ENCODE measurements at regions not wholly inside any gene's neighbourhood (a gene's known extent, or its start where the extent isn't known, plus 50 kb on each side); places are given as distances from the start of the nearest gene placed in this dataset.

DNA sequence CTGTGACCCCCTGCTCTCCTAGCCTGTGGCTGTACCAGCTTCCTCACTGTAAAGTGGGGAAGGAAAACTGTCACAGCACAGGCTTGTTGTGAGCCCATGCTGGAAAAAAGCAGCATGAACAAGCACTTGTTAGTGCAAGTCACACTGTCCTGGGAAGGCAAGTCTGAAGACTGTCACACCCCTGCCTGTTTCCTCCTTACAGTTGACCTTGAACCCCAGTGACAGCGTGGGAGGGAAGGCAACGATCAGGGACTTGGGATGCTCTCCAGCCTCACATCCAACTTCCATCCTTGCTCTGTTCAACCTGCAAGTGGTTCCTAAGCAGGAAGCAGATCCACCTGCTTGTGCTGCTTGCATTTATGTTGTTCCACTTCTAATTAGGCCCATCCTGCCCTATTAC, 311.3 kb upstream of the KLHL29 start:
- H3K4me3 Mint-ChIP-seq = no peak overlapping the region
- H3K36me3 Mint-ChIP-seq = no peaks in the 10 kb centered on the region
- peaks cover 0 to 6% (median under 1%) of the 10 kb centered on the region in 7 donors for H3K9me3 Mint-ChIP-seq
- peaks cover 0 to 5% (median 2%) of the 10 kb centered on the region in 3 donors for H3K27me3 Mint-ChIP-seq
- no peak for DNase-seq
- H3K4me1 Mint-ChIP-seq = no peaks in the 10 kb centered on the region
- no peak for ATAC-seq (ENCODE audit: low read depth in 2 of 2)
- H3K27ac Mint-ChIP-seq = no peak overlapping the region

DNA sequence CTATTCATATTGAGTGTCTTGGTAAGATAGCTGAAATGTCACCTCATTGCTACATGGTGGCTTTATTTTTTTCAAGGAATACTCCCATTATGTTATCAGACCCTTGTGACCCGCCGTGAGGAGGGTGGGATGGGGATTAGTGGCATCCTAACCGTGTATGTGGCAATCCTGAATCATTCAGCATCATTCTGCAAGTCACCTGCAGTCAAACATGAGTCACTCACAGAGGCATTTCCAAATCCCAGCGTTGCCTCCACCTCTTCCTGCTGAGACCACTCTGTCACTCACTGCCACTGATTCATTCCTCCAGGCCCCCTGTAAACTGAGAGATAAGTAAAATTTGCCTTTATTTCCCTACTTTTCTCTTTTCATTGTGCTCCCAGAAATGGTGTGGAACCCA, 307.4 kb upstream of the KLHL29 start:
- peaks cover 0 to 7% (median 5%) of the 10 kb centered on the region in 7 donors for H3K9me3 Mint-ChIP-seq

DNA sequence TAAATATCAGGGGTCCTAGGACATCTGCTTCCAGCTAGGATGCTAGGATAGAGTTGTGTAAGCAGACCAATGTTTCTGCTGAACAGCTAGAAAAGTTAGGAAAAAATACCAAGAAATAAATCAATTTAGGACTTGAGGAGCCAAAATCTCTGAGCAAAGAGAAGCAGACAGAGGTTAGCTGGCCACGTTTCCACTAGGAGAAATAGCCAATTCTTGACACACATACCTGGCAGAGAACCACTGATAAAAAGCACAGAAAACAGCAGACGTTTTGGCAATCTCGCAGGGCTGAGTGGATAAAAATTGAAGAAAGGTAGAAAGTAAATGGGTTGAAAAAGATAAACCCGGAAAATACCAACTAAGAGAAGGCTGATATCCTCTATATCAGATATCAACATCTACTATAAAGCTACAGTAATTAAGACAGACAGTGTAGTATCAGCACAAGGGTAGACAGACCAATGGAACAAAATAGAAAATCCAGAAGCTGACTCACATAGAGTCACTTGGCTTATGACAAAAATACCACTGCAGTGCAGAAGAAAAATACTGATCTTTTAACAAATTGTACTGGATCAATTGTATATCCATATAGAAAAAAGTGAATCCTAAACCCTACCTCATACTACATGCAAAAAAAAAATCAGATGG, 306.1 kb upstream of the KLHL29 start:
- H3K4me3 Mint-ChIP-seq = no peak overlapping the region
- H3K9me3 Mint-ChIP-seq = peaks cover 0 to 13% (median 5%) of the 10 kb centered on the region in 7 donors
- H3K4me1 Mint-ChIP-seq = no peaks in the 10 kb centered on the region
- no peaks in the 10 kb centered on the region for H3K36me3 Mint-ChIP-seq
- no peak for ATAC-seq (ENCODE audit: low read depth in 2 of 2)
- H3K27me3 Mint-ChIP-seq = peaks cover 0 to 5% (median 0%) of the 10 kb centered on the region in 3 donors
- H3K27ac Mint-ChIP-seq = peak overlapping the region in 1 of 6 donors; percentile 7
- no peak for DNase-seq

More for the DNA sequence above, 307.4 kb upstream of the KLHL29 start:
- Mint-ChIP-seq H3K4me3 (no peak overlapping the region), H3K27me3 (peaks cover 0 to 5% (median 0%) of the 10 kb centered on the region in 3 donors), H3K27ac (no peak overlapping the region), H3K36me3 (no peaks in the 10 kb centered on the region), H3K4me1 (no peaks in the 10 kb centered on the region)
- DNase-seq (no peak), ATAC-seq (ENCODE audit: low read depth in 2 of 2) (no peak)

DNA sequence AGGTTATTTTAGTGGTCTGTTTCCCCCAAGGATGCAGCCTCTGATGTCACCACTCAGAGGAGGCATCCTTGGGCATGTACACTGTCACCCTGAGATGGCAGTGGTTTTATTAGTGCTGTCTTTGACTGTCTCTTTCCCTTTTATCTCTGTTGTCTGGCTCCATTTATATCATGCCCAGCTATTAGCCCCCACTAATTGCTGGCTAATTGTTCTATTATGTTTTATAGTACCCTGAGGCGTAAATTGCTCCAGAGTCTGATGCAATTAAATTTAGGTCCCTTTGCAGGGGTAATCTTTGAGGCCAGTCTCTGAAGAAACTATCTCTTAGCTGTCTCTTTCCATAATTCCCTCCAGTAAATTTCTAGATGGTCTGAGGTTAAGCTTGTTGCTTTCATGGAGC, 301.0 kb upstream of the KLHL29 start:
- Mint-ChIP-seq H3K4me3 (no peak overlapping the region), H3K9me3 (peaks cover 1 to 21% (median 9%) of the 10 kb centered on the region in 7 donors), H3K27me3 (peaks cover 0 to 7% (median 0%) of the 10 kb centered on the region in 3 donors), H3K36me3 (no peaks in the 10 kb centered on the region), H3K27ac (no peak overlapping the region), H3K4me1 (no peaks in the 10 kb centered on the region)
- no peak for DNase-seq
- ATAC-seq (ENCODE audit: low read depth in 2 of 2) = no peak

DNA sequence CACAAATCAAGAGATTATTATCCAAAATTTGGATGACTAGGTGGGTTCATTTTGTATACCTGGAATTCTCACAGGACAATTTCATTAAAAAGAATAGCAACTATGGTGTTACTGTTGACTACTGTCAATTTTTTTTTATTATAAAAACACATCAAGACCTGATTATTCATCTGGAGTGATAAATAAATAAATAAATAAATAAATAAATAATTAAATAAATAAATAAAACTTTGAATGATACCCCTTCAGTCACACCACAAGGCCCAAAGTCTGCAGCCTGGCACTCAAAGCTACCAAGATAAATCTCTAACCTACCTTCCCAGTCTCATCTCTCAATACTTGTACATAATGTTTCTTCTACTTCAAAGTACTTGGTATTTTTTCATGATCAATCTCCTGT, 294.0 kb upstream of the KLHL29 start:
- Mint-ChIP-seq H3K27ac (no peak overlapping the region), H3K27me3 (peaks cover 0 to 5% (median 0%) of the 10 kb centered on the region in 3 donors), H3K9me3 (peaks cover 0 to 20% (median 6%) of the 10 kb centered on the region in 7 donors), H3K4me1 (no peaks in the 10 kb centered on the region), H3K4me3 (no peak overlapping the region), H3K36me3 (no peaks in the 10 kb centered on the region)
- ATAC-seq (ENCODE audit: low read depth in 2 of 2) = no peak
- no peak for DNase-seq

DNA sequence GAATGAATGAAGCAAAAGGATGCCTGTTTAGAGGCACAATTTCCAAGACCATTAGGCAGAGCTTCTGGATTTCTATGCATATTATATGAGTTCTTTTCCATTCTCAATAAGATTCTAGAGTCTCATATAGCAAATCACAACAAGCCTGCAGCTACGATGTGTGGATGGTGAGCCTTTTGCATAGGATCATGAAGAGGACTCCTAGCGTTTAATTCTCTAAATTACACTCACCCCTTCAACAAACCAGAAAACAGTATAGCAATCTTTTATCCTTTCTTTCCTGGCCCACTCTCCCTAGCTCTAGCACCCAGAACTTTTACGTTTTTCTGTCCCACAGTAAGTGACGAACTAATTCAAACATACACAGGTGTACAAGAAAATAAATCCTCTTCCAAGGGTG, 293.1 kb upstream of the KLHL29 start:
- no peak overlapping the region for H3K4me3 Mint-ChIP-seq

DNA sequence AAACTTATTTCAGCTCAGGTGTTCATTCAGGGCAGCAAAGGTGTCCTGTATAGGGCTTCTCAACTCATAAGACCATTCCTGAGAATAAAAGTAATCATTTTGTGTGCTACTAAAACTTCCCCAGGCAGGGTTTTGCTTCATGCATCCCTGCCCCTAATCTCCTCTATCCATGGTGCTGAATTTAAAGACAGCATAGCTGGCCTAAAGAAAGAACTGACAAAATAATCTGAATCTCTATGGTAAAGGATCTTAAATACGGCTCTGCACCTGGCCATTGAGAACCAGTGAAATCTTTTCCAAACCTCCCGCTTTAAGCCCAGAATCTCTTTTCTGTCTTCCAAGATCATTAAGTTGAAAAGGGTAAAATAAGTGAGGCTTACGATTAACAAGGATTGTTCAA, 292.1 kb upstream of the KLHL29 start:
- no peaks in the 10 kb centered on the region for H3K36me3 Mint-ChIP-seq
- H3K4me1 Mint-ChIP-seq = no peaks in the 10 kb centered on the region
- H3K4me3 Mint-ChIP-seq = no peak overlapping the region
- ATAC-seq (ENCODE audit: low read depth in 2 of 2) = no peak
- no peak for DNase-seq
- H3K27ac Mint-ChIP-seq = no peak overlapping the region
- H3K9me3 Mint-ChIP-seq = peaks cover 0 to 12% (median 5%) of the 10 kb centered on the region in 7 donors
- peaks cover 0 to 1% (median 0%) of the 10 kb centered on the region in 3 donors for H3K27me3 Mint-ChIP-seq

More for the DNA sequence above, 293.1 kb upstream of the KLHL29 start:
- H3K27me3 Mint-ChIP-seq = no peaks in the 10 kb centered on the region
- H3K36me3 Mint-ChIP-seq = no peaks in the 10 kb centered on the region
- H3K27ac Mint-ChIP-seq = no peak overlapping the region
- ATAC-seq (ENCODE audit: low read depth in 2 of 2) = no peak
- H3K4me1 Mint-ChIP-seq = no peaks in the 10 kb centered on the region
- H3K9me3 Mint-ChIP-seq = peaks cover 0 to 18% (median 6%) of the 10 kb centered on the region in 7 donors
- DNase-seq = no peak

DNA sequence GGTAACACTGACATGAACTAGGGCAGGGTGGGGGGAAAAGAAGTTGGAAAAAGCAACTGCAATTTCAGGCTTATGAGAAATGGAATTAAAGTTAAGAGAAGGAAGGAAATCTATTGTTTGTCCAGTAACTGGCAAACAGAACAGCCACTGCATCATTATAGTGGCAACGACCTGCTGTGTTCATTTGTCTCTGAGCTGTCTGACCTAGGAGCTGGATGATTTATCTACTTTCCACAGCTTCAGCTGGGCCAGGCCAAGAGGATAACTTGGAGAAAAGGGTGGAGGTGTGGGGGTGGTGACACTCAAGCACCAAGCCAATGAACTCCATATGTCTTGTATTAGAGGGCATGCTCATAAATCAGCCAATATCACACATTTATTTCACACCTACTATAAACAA, 291.5 kb upstream of the KLHL29 start:
- no peak overlapping the region for H3K27ac Mint-ChIP-seq
- ATAC-seq (ENCODE audit: low read depth in 2 of 2) = no peak
- H3K9me3 Mint-ChIP-seq = peaks cover 0 to 12% (median 5%) of the 10 kb centered on the region in 7 donors
- H3K27me3 Mint-ChIP-seq = peaks cover 0 to 5% (median 0%) of the 10 kb centered on the region in 3 donors
- H3K4me1 Mint-ChIP-seq = no peaks in the 10 kb centered on the region
- no peak for DNase-seq
- no peaks in the 10 kb centered on the region for H3K36me3 Mint-ChIP-seq
- no peak overlapping the region for H3K4me3 Mint-ChIP-seq

DNA sequence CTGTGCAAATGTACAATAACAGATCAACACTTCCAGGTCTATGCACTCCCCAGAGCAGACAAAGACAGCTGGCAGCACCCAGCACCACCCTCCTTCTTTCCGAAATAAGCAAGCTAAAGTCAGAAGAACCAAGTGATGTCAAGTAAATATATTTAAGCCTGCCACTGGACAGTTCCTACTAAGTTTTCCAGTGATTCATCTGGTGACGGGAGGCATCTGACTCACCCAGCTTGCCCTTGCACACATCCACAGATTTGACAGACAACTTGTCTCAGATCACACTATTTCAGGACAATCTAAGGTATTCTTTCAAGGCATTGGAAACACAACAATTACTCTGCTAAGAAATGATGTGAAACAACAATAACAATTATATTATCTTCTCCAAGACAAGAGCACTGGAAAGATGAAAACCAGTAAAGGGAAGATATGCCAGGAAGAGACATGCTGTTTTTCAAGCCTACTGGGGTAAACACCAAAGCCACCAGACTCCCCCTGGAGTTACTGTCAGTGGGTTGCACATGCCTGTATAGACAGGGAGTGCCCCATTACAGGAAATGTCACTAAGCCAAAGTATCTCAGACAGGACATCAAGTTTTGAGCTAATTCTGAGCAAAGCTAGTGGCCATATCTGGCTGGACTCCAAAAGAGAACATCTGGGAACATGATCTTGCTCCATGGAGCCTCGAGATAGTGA, 287.9 kb upstream of the KLHL29 start:
- no peak overlapping the region for H3K4me3 Mint-ChIP-seq

DNA sequence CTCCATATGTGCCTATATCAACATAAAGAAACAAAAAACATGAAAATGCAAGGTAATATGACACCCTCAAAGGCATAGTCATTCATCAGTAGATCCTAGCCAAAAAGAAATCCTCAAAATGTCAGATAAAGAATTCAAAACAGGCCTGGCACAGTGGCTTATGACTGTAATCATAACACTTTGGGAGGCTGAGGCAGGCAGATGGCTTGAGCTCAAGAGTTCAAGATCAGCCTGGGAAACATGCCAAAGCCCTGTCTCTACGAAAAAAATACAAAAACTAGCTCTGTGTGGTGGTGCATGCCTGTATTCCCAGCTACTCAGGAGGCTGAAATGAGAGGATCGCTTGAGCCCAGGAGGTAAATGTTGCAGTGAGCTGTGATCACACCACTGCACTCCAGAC, 284.6 kb upstream of the KLHL29 start:
- ATAC-seq (ENCODE audit: low read depth in 2 of 2) = no peak
- Mint-ChIP-seq H3K4me1 (no peaks in the 10 kb centered on the region), H3K27me3 (peaks cover 0 to 5% (median 0%) of the 10 kb centered on the region in 3 donors), H3K9me3 (peaks cover 3 to 21% (median 10%) of the 10 kb centered on the region in 7 donors), H3K36me3 (no peaks in the 10 kb centered on the region), H3K4me3 (no peak overlapping the region), H3K27ac (no peak overlapping the region)
- no peak for DNase-seq

More for the DNA sequence above, 287.9 kb upstream of the KLHL29 start:
- DNase-seq = no peak
- ATAC-seq (ENCODE audit: low read depth in 2 of 2) = no peak
- Mint-ChIP-seq H3K36me3 (no peaks in the 10 kb centered on the region), H3K27ac (no peak overlapping the region), H3K4me1 (no peaks in the 10 kb centered on the region), H3K27me3 (peaks cover 0 to 5% (median 0%) of the 10 kb centered on the region in 3 donors), H3K9me3 (peaks cover 0 to 21% (median 7%) of the 10 kb centered on the region in 7 donors)

DNA sequence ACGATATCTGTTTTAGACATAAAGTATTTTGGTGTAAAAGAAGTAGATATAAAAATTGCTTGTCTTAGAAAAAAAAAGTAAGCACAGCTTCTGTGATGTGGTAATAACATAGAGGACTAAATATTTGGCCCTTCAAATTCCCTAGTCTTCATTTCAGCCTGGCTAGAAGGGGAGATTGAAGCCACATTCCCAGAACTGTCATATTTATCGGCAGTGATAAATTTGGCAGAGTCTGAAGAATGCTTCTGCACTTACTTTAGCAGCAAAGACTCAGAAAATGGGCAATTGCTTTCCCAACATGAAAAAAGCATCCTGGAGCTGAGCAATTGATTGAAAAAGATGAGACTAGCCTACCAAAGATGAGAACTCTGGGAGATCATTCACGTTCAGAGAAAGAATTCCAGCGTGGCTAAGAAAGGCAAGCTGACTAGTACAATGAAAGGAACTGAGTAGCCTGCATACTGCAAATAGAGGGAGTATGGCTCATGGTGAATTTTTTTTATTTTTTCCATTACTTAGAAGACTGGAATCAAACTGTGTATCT, 278.7 kb upstream of the KLHL29 start:
- H3K4me1 Mint-ChIP-seq = no peaks in the 10 kb centered on the region

DNA sequence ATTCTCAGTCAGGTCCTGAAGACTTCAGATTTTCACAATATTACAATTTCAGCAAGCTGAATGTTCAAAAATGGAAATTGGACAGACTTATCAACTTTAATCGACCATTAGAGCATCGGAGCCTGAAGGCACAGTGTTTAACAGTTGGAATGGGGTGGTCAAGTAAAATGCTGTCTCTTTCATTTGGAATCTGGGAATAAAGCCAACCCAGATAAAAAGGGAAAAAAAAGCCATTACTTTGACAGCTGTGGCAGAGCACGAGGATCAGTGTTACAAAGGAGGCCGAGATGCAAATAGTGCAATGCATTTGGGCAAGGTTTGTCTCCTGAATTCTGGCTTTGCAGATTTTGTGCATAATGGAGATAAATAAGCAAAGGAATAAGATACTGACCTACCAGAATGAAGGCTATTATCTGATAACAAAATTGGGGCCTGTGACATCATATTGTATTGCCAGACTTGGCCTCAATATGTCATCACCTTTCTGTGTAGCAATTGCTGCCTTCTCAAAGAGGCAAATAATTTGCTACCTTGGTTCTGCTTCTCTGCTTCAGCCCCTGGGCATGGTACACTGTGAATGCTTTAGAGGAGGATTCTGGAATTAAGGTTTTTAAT, 277.5 kb upstream of the KLHL29 start:
- Mint-ChIP-seq H3K9me3 (peaks cover 4 to 16% (median 12%) of the 10 kb centered on the region in 7 donors), H3K27me3 (no peaks in the 10 kb centered on the region), H3K4me3 (no peak overlapping the region), H3K36me3 (no peaks in the 10 kb centered on the region), H3K4me1 (no peaks in the 10 kb centered on the region), H3K27ac (no peak overlapping the region)
- ATAC-seq (ENCODE audit: low read depth in 2 of 2) = no peak
- no peak for DNase-seq

More for the DNA sequence above, 278.7 kb upstream of the KLHL29 start:
- H3K9me3 Mint-ChIP-seq = peaks cover 4 to 16% (median 12%) of the 10 kb centered on the region in 7 donors
- no peak for ATAC-seq (ENCODE audit: low read depth in 2 of 2)
- no peaks in the 10 kb centered on the region for H3K36me3 Mint-ChIP-seq
- H3K27ac Mint-ChIP-seq = no peak overlapping the region
- no peak for DNase-seq
- H3K27me3 Mint-ChIP-seq = no peaks in the 10 kb centered on the region
- H3K4me3 Mint-ChIP-seq = no peak overlapping the region

DNA sequence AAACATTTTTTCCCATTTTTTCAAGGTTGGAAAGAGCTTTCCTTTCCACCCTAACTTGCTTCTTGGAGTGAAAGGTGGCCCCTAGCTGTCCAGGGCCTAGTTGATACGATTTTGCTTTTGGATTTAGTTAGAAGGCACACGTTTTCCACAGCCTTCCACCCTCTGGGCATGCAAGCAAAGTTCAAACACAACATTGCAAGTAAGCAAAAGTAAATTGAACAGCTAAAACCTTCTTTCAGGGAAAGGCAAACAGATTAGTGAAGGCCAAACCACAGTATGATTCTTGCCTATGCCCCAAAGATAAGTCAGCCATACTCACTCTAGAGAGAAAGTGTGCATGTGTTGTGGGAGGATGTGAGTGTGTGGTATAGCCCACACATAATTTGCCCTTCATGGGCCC, 273.7 kb upstream of the KLHL29 start:
- H3K4me3 Mint-ChIP-seq = no peak overlapping the region
- no peaks in the 10 kb centered on the region for H3K27me3 Mint-ChIP-seq
- no peaks in the 10 kb centered on the region for H3K4me1 Mint-ChIP-seq
- no peak for ATAC-seq (ENCODE audit: low read depth in 2 of 2)
- DNase-seq = no peak
- H3K36me3 Mint-ChIP-seq = no peaks in the 10 kb centered on the region
- H3K9me3 Mint-ChIP-seq = peaks cover 5 to 12% (median 8%) of the 10 kb centered on the region in 7 donors
- no peak overlapping the region for H3K27ac Mint-ChIP-seq
